Esophagus muscularis mucosa (tissue), 3 donors: ENCODE measurements at regions not wholly inside any gene's neighbourhood (a gene's known extent, or its start where the extent isn't known, plus 50 kb on each side); places are given as distances from the start of the nearest gene placed in this dataset.

Source experiments
- CTCF ChIP-seq, 3 experiments: fragments of 200-600 bp in 2 of 3; fragments of 450-650 bp in 1 of 3; sonication (generic) in 2 of 3; IDR thresholded peaks; one replicate each; pipeline ENCODE4 v1.5.1; 2017 to 2019; ENCODE audit warnings: antibody characterized with exemption in 3 of 3, mild to moderate bottlenecking in 2 of 3, moderate library complexity in 1 of 3
- POLR2A ChIP-seq: fragments of 450-650 bp; IDR thresholded peaks from one replicate; pipeline ENCODE4 v1.6.1; 2017; ENCODE audit warnings: antibody characterized with exemption, moderate library complexity, mild to moderate bottlenecking, low read depth

GRCh38 chr9:111118256-111118948, 80.1 kb upstream of the LPAR1 start:
- TF ChIP-seq CTCF (IDR thresholded peaks at IDR 0.05) (no peak), POLR2A (no peak)
